ENCODE measurements at regions not wholly inside any gene's neighbourhood (a gene's known extent, or its start where the extent isn't known, plus 50 kb on each side); places are given as distances from the start of the nearest gene placed in this dataset.

GRCh38 chr6:85396159-85396808 is 53.6 kb upstream of the NT5E start:
- intact Hi-C loops (cut with DNase I), result no loop called here
- no peak overlapping the region for H3K27ac ChIP-seq
- WGBS, 3 donors, result 84 to 94% (median 93%) methylated on average over 3 of the region's 3 CpGs
- no peak overlapping the region for H3K4me3 ChIP-seq
- H3K27me3 ChIP-seq (ENCODE audit: insufficient read depth in 3 of 3, low read length in 2 of 3), result peaks cover 0 to 2% (median 0%) of the 10 kb centered on the region in 3 donors
- H3K36me3 ChIP-seq (ENCODE audit: insufficient read depth in 1 of 2, low read depth in 1 of 2), result no peaks in the 10 kb centered on the region
- peaks cover 6% of the 10 kb centered on the region for H3K9me3 ChIP-seq
- DNase-seq (no peak), ATAC-seq (no peak)
- H3K4me1 ChIP-seq, result no peaks in the 10 kb centered on the region
- no peak for TF ChIP-seq CTCF (IDR thresholded peaks at IDR 0.05)

- no peak overlapping the region for H3K27ac ChIP-seq
- no peaks in the 10 kb centered on the region for H3K36me3 ChIP-seq (ENCODE audit: insufficient read depth in 1 of 2, low read depth in 1 of 2)
- no peak for TF ChIP-seq CTCF (IDR thresholded peaks at IDR 0.05)
- H3K4me3 ChIP-seq, result no peak overlapping the region
- ATAC-seq, result no peak
- peaks cover 0 to 2% (median 0%) of the 10 kb centered on the region in 3 donors for H3K27me3 ChIP-seq (ENCODE audit: insufficient read depth in 3 of 3, low read length in 2 of 3)
- intact Hi-C loops (cut with DNase I), result no loop called here
- DNase-seq, result no peak
- H3K9me3 ChIP-seq, result peaks cover 6% of the 10 kb centered on the region
- no peaks in the 10 kb centered on the region for H3K4me1 ChIP-seq
Measured at GRCh38 chr6:85395746-85396145, 54.1 kb upstream of the NT5E start.

GRCh38 chr6:85394853-85395538 is 54.9 kb upstream of the NT5E start:
- Histone ChIP-seq H3K27me3 (ENCODE audit: insufficient read depth in 3 of 3, low read length in 2 of 3) (peaks cover 0 to 2% (median 0%) of the 10 kb centered on the region in 3 donors), H3K4me1 (no peaks in the 10 kb centered on the region), H3K36me3 (ENCODE audit: insufficient read depth in 1 of 2, low read depth in 1 of 2) (no peaks in the 10 kb centered on the region), H3K9me3 (peaks cover 6% of the 10 kb centered on the region), H3K27ac (no peak overlapping the region), H3K4me3 (no peak overlapping the region)
- intact Hi-C loops (cut with DNase I), result no loop called here
- 84 to 95% (median 87%) methylated on average over 1 of the region's 1 CpG for WGBS, 3 donors
- TF ChIP-seq CTCF (IDR thresholded peaks at IDR 0.05), result no peak
- ATAC-seq, result no peak
- DNase-seq, result no peak

- ATAC-seq (no peak), DNase-seq (no peak)
- Histone ChIP-seq H3K27me3 (ENCODE audit: insufficient read depth in 3 of 3, low read length in 2 of 3) (peaks cover 0 to 2% (median 0%) of the 10 kb centered on the region in 3 donors), H3K4me1 (no peaks in the 10 kb centered on the region), H3K36me3 (ENCODE audit: insufficient read depth in 1 of 2, low read depth in 1 of 2) (no peaks in the 10 kb centered on the region), H3K4me3 (no peak overlapping the region), H3K9me3 (peaks cover 6% of the 10 kb centered on the region), H3K27ac (no peak overlapping the region)
- intact Hi-C loops (cut with DNase I), result no loop called here
- no peak for TF ChIP-seq CTCF (IDR thresholded peaks at IDR 0.05)
- WGBS, 3 donors, result 92 to 97% (median 93%) methylated on average over 1 of the region's 1 CpG
Measured at GRCh38 chr6:85394199-85394598, 55.7 kb upstream of the NT5E start.
